Endodermal cell (in vitro differentiated cells): ENCODE measurements at regions not wholly inside any gene's neighbourhood (a gene's known extent, or its start where the extent isn't known, plus 50 kb on each side); places are given as distances from the start of the nearest gene placed in this dataset.

ENCODE experiments used
- DNase-seq: peaks from one replicate; pipeline ENCODE4 v3.0.0-alpha.2; 2017
- H3K27ac ChIP-seq: 2 replicates; pipeline ENCODE4 v1.5.1; 2013; ENCODE audit warnings: mild to moderate bottlenecking, low read depth, low read length, moderate library complexity
- H3K27me3 ChIP-seq: 2 replicates; pipeline ENCODE4 v1.6.1; 2013; ENCODE audit warnings: mild to moderate bottlenecking, low read length, moderate library complexity; ENCODE audit not compliant: insufficient read depth, control insufficient read depth, poor library complexity, severe bottlenecking
- H3K36me3 ChIP-seq: 2 replicates; pipeline ENCODE4 v1.7.0; 2013; ENCODE audit warnings: mild to moderate bottlenecking, low read length, moderate library complexity; ENCODE audit not compliant: control insufficient read depth, insufficient read depth
- H3K4me1 ChIP-seq: one replicate; pipeline ENCODE4 v1.7.0; 2013; ENCODE audit warnings: low read length; ENCODE audit not compliant: control insufficient read depth, insufficient read depth
- H3K4me3 ChIP-seq: 2 replicates; pipeline ENCODE4 v1.5.1; 2013; ENCODE audit warnings: mild to moderate bottlenecking, low read length, moderate library complexity
- H3K9ac ChIP-seq: 2 replicates; pipeline ENCODE4 v1.6.1; 2013; ENCODE audit warnings: mild to moderate bottlenecking, low read length, moderate library complexity; ENCODE audit not compliant: poor library complexity, severe bottlenecking; ENCODE audit errors: extremely low read depth
- H3K9me3 ChIP-seq: 2 replicates; pipeline ENCODE4 v1.6.1; 2013; ENCODE audit warnings: mild to moderate bottlenecking, low read length, moderate library complexity; ENCODE audit not compliant: control insufficient read depth
- H3K27ac Mint-ChIP-seq: 2 replicates; pipeline ENCODE4 v1.8.0; 2020; ENCODE audit warnings: mixed read lengths
- H3K27me3 Mint-ChIP-seq: 2 replicates; pipeline ENCODE4 v1.8.0; 2021; ENCODE audit warnings: mild to moderate bottlenecking, mixed read lengths; ENCODE audit not compliant: insufficient read depth
- H3K36me3 Mint-ChIP-seq: 2 replicates; pipeline ENCODE4 v1.8.0; 2020; ENCODE audit warnings: low read depth, mixed read lengths
- H3K4me1 Mint-ChIP-seq: 2 replicates; pipeline ENCODE4 v1.8.0; 2020; ENCODE audit warnings: mixed read lengths
- H3K4me3 Mint-ChIP-seq: 2 replicates; pipeline ENCODE4 v1.8.0; 2020; ENCODE audit warnings: mild to moderate bottlenecking, moderate library complexity, mixed read lengths
- H3K9me3 Mint-ChIP-seq: 2 replicates; pipeline ENCODE4 v1.8.0; 2020; ENCODE audit warnings: mild to moderate bottlenecking, mixed read lengths
- CTCF ChIP-seq: fragments of 200-600 bp; sonication (generic); conservative IDR thresholded peaks from 2 replicates; pipeline ENCODE4 v1.5.0; 2021; ENCODE audit warnings: antibody characterized with exemption, mild to moderate bottlenecking
- WGBS, 2 experiments: methylation state at CpG; one replicate each; pipeline versions ENCODE4 v1.1.5 to v1.1.7; 2013; ENCODE audit warnings: missing lambda C conversion rate in 2 of 2, mixed read lengths in 1 of 2; ENCODE audit not compliant: insufficient coverage in 1 of 2, insufficient read length in 1 of 2; 5-methylcytosine and 5-hydroxymethylcytosine counted together

GRCh38 chr6:163897669-163898068 is 483.2 kb downstream of the QKI start:
- no peaks in the 10 kb centered on the region for H3K36me3 Mint-ChIP-seq
- Histone ChIP-seq H3K4me1 (no peaks in the 10 kb centered on the region), H3K9ac (no peak overlapping the region), H3K36me3 (no peaks in the 10 kb centered on the region), H3K27me3 (no peaks in the 10 kb centered on the region), H3K4me3 (no peak overlapping the region), H3K27ac (no peak overlapping the region), H3K9me3 (no peaks in the 10 kb centered on the region)
- no peak for TF ChIP-seq CTCF
- H3K4me3 Mint-ChIP-seq: no peak overlapping the region
- no peak overlapping the region for H3K27ac Mint-ChIP-seq
- no peaks in the 10 kb centered on the region for H3K9me3 Mint-ChIP-seq
- peaks cover 5% of the 10 kb centered on the region for H3K4me1 Mint-ChIP-seq
- DNase-seq: no peak
- no peaks in the 10 kb centered on the region for H3K27me3 Mint-ChIP-seq
- 96 to 100% methylated on average over 3 to 4 of the region's 4 CpGs for WGBS, 2 experiments

GRCh38 chr6:163897030-163897429 is 482.5 kb downstream of the QKI start:
- no peak for TF ChIP-seq CTCF
- H3K4me3 ChIP-seq: no peak overlapping the region
- H3K4me3 Mint-ChIP-seq: no peak overlapping the region
- H3K27me3 Mint-ChIP-seq: no peaks in the 10 kb centered on the region
- H3K9me3 ChIP-seq: no peaks in the 10 kb centered on the region
- DNase-seq: no peak
- WGBS, 2 experiments: 90 to 96% methylated on average over 5 to 8 of the region's 8 CpGs
- H3K27me3 ChIP-seq: no peaks in the 10 kb centered on the region
- H3K27ac ChIP-seq: no peak overlapping the region
- H3K9me3 Mint-ChIP-seq: no peaks in the 10 kb centered on the region
- no peaks in the 10 kb centered on the region for H3K4me1 ChIP-seq
- H3K9ac ChIP-seq: no peak overlapping the region
- H3K36me3 Mint-ChIP-seq: no peaks in the 10 kb centered on the region
- H3K27ac Mint-ChIP-seq: no peak overlapping the region
- peaks cover 5% of the 10 kb centered on the region for H3K4me1 Mint-ChIP-seq
- no peaks in the 10 kb centered on the region for H3K36me3 ChIP-seq

GRCh38 chr6:163895162-163895561 is 480.6 kb downstream of the QKI start:
- no peaks in the 10 kb centered on the region for H3K27me3 ChIP-seq
- Mint-ChIP-seq H3K27ac (no peak overlapping the region), H3K9me3 (no peaks in the 10 kb centered on the region), H3K4me1 (no peaks in the 10 kb centered on the region), H3K4me3 (no peak overlapping the region), H3K36me3 (no peaks in the 10 kb centered on the region), H3K27me3 (no peaks in the 10 kb centered on the region)
- H3K9ac ChIP-seq: no peak overlapping the region
- no peak overlapping the region for H3K27ac ChIP-seq
- no peaks in the 10 kb centered on the region for H3K36me3 ChIP-seq
- no peaks in the 10 kb centered on the region for H3K4me1 ChIP-seq
- TF ChIP-seq CTCF: no peak
- H3K9me3 ChIP-seq: no peaks in the 10 kb centered on the region
- no peak overlapping the region for H3K4me3 ChIP-seq
- DNase-seq: no peak
